NCI-H226 (cell line): ENCODE measurements at regions not wholly inside any gene's neighbourhood (a gene's known extent, or its start where the extent isn't known, plus 50 kb on each side); places are given as distances from the start of the nearest gene placed in this dataset.

Source experiments
- DNase-seq: peaks from one replicate; pipeline ENCODE4 v3.0.0-alpha.2; 2015

DNA sequence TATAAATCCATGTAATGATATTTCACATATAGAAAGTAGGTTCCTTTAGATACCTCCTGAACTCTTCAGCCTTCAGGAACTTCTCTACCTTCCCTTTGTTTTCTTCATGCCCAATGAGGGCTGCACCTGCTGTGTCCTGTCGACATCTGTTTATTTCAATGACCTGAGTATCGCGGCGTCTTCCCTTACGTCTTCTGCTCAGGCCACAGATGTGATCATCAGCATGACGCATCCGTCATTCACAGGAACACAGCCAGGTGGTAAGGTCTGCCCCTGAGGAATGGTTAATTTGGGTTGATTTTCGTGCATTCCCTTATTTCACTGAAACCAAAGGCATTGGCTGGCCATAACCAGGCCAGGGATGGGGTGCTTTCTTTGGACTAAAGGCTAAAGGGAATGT, 217.1 kb downstream of the MED10 start:
- DNase-seq, result no peak

DNA sequence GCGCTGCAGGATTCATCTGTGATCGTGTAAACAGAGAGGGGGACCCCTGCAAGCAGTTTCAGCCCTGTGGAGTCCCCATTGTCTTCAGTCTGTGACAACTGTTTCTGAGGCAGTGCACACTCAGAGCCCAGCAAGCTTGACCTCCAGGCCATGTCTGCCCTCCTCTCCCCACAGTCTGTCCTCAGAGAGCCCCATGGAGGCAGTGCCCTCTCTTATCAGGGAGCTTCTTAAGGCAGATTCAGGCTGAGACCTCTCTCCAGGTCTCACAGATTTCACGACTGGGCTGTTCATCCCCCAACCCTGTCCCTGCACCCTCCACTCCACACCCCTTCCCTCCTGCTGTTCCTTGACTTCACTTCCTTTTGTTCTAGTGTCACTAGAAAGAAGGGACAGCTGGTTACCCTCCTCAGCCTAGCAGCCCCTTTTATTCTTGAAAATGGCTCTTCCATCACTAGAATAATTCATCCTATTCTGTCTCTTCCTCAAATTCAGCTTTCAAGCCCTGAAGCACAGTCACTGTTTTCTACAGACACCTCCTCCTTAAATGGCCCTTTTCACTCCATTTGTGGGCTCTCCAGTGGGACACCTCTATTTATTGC, 218.4 kb downstream of the MED10 start:
- no peak for DNase-seq

DNA sequence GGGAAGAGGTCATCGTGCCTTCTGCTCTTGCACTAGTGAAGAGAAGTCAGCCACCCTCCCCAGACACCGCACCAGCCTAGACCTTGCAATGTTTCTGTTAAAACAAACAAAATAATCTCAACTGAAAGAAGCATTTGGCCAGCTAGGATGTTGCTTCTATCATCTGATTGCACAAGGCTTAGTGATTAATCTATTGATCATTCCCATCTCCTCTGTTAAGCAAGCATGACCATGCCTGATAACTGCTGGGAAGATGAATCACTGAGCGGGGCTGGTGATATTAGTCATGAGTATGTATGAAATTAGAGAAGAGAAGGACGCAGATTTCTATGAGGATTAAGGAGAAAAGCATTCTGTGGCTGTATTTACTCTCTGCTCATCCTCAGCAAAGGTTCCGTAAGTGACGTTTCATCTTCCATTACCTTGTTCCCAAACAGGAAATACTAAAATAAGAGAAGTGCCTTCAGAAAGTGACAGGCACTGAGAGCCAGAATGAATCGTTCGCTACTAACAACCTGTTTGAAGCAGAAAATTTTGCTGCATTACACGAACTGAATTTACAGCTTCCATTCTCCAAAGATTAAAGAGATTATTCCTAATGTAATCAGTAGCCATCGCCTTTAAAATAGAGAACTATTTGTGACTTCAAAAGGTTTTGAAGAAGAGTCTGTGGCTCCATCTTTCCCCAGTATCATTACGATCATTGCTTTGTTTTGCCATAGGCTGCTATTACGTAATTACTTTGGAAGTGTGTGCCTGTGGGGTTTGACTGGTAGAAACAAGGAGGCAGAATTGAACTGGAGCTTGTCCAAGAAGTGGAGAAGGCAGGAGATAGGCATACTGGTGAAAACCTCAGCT, 219.1 kb downstream of the MED10 start:
- peak; percentile 37 for DNase-seq

DNA sequence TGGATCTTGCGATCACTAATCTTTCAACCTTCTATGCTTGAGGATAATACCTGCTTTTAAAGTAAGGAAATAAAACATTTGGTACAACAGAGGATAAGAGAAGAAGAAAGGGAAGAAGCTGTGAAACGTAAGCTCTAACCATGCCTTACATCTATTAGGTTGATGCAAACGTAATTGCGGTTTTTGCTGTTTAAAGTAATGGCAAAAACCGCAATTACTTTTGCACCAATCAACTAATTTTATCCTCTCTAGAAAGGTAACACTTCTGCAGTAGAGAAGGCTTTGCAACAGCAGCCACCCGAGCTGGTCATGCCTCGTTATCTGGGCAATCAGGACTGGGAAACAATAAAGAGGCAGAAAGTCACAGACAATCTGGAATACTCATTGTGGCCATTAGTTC, 224.1 kb downstream of the MED10 start:
- no peak for DNase-seq

DNA sequence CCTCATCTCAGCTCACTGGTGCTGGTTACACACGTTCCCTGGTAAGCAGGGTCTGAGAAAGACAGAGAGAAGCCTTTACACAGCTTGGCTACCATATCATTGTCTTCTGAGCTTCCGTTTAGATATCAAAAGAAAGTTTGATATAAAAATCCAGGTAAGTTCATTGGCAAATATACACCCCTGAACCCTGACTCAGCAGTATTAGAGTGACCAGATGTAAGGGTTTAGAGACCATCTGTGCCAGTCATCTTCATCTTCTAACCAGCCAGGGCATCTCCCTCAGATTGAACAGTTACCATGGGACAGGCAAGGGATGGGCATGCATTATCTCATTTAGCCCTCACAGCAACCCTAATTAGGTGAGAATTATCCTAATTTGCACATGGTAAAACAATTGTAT, 232.1 kb downstream of the MED10 start:
- no peak for DNase-seq

DNA sequence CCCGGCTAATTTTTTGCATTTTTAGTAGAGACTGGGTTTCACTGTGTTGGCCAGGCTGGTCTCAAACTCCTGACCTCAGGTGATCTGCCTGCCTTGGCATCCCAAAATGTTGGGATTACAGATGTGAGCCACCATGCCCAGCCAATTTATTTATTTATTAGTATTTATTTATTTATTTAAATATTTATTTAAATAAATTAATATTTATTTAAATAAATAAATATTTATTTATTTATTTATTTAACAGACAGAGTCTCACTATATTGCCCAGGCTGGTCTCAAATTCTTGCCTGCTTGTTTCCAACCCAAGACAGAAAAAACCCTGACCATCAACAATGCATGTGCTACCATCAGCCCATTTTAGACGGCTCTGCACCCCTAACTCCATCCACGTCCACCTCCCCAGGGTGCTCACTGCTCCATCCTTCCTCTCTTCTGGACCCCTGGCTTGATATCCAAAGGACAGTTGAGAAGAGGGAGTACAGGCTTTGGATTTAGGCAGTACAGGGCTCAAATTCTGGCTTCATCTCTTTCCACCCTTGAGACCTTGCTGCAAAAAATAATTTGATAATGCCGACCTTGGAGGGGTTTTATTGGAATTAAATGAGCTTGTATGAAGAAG, 232.6 kb downstream of the MED10 start:
- no peak for DNase-seq

DNA sequence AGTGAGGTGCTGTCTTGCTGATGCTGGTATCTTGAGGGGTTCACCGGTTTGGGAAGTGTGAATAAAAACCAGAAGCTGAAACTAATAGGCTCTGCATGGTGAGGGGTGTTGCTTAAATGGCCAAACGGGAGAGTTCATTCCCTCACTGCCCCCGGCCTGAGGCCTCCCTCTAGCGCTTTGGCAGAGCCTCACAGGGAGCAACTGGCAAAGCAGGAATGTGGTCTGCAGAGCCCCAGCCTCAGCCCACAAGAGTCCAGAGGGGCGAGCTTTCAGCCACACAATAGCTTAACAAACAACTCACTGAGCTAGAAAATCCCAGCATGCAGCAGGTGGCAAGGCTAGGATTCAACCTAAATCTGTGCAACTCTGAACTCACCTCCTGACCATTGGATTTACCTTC, 234.8 kb downstream of the MED10 start:
- no peak for DNase-seq

DNA sequence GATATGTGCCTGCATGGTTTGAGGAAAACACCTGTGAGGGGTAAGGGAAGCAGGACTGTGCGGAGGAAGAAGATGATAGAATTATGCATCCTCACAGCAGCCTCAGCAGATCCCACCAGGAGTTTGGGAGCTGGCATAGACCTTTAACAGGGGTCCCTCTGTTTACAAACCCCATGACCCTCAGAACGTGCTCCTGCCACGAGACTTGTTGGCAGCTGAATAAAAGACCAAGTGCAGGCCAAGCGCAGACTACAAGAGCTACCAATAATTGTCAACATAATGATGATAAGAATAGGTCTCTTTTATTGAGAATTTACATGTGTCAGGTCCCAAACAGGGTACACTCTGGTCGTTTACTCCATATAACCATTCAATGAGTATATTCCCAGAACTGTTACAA, 236.0 kb downstream of the MED10 start:
- no peak for DNase-seq

DNA sequence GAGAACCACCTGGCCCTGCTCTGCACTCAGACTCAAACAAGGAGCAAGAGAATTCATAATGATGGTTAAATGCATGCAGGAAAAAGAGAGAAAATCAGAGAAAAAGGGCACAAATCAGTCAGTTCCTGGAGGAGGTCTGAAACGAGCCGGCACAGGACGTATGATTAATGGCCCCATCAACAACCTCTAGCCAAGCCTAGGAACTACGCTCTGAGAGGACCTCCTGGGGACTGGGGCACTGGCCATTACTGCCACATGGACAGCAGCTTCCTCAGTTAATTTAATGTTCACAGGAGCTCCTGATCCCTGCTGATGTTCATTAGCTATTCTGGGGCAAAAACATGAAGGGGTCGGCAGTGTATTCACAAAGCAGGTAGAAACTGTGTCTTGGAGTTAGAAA, 238.1 kb downstream of the MED10 start:
- no peak for DNase-seq

DNA sequence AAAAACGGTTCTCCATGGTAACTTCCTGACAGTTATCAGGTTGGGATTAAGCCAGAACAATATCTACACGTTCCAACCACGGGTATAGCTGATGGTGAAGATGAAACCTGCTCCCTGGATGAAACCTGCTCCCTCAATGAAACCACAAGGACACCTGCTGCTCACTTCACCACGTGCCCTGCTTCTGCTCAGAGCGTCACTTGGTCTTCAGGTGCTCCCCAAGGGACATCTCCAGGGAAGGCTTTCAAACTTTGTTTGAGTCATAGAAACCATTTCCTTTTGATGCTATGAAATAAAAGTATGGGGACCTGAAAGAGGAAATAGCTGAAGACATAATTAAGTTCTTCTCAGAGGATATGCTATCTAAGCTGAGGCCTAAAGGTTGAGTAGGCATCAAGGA, 242.4 kb downstream of the MED10 start:
- no peak for DNase-seq

DNA sequence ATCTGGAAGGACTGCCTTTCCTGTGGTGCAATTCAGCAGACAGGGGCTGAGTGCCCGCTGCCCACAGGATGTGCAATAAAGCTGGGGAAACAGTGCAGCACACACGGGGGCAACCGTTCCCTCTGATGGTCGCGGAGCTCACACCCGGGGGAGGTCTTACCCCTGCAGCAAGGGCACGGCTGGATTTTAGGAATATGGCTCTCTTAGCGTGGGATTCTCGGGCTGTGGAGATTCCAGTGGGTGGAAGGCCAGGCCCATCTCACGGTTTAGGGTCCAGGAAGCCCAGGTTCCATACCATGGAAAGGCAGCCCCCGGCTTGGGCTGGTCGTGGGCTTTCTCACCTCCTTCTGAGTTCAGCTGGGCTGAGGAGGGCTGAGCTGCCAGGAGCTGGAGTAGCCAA, 244.1 kb downstream of the MED10 start:
- DNase-seq, result no peak

DNA sequence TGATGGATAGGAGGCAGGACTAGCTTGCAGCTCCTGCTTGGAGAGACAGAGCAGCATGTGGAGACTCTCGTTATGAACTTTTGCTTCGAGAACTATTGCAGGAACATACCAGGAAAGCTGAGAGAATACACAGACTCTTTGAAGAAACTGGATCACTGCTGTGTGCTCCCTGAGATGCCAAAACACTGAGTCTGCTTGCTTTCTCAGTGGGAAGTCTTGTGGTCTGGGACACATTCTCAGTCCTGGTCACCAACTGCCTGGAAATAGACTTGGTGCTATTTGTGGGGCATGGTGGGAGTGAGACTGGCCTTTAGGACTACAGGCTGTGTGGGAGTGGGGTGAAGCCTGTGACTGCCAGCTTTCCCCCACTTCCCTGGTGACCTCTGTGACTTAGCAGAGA, 252.6 kb downstream of the MED10 start:
- DNase-seq, result no peak

DNA sequence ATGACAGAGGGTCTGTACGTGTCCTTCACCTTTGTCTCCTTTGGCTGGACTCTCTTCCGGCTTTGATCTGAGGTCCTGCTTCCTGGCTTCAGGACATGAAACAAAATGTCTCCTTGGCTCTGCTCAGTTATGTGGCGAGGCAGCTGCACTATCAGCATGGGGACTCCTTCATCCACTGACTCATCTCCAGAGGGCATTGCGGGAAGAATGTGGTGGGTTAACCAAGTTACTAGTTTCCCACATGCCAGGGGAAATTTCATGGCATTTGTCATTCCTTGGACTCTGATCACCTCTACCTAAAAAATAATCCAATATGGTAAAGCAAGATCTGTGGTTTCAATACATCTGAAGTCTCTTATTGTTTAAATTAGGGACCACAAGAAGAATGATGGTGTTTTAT, 259.7 kb downstream of the MED10 start:
- no peak for DNase-seq

DNA sequence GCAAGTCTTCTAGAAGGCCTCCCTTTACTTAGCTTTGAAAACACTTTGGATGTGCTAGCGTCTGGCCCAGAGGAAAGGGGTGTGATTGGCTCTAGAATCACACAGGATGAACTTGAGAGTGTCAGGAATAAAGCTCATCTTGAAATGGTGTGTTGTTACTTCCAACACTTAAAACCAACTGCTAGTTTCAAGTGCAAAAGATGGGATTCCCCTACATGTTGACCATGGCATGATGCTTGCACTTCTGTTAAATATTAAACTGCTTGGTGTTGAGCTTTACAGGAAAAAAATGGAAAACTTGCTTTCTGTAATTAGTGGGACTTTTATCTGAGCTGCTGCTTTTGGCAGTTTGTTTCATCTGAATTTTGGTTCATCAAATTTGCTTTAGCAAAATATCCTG, 261.1 kb downstream of the MED10 start:
- no peak for DNase-seq

DNA sequence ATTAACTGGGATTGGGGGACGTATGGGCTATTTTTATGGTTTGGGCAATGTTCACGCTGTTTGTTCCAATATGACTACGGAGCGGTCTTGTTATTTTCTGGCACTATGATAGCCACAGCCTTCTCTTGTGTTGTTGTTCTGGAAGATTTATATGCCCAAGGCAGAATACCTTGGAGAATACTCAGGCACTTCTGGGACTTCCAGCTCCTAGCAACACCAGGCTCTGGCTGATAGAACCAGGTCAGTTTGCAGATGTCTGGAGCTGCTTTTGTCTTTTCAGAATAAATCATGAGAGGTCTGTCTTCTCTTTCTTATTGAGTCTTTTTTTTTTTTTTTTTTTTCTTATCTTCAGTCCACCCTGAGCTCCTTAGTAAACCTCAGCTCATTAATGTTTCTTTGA, 262.5 kb downstream of the MED10 start:
- no peak for DNase-seq

DNA sequence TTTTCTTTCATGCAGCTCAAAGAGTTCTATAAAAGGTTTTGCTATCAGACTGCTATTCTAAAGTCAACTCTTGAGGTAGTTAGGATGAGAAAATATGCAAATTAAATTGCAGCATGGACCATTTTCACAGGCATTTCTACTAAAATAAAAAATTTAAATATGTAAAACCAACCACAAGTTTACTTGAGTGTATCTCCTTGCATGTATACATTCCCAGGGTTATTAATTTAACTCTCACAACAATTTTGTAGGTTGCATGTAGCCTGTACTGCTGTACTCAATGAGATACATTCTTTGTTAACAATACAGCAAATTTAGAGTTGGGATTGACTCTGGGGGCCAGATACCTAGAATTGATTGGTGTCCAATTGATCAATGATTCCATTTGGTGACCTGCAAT, 265.8 kb downstream of the MED10 start:
- no peak for DNase-seq

DNA sequence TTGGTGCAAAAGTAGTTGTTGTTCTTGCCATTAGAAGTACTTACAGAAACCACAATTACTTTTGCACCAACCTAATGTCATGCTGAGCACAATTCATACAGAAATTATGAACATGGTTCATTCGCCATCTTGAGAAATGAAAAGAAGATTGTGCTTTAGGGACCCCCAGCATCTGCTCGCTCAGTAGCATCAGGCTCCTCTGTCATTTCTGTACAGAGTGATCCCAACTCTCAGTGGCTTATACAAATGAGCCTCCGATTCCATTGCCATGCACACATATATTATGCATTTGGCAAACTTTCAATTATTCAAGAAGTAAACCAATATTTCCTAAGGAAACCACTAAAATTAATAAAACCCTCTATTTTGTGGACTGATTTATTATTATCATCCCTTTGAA, 266.2 kb downstream of the MED10 start:
- DNase-seq, result no peak

DNA sequence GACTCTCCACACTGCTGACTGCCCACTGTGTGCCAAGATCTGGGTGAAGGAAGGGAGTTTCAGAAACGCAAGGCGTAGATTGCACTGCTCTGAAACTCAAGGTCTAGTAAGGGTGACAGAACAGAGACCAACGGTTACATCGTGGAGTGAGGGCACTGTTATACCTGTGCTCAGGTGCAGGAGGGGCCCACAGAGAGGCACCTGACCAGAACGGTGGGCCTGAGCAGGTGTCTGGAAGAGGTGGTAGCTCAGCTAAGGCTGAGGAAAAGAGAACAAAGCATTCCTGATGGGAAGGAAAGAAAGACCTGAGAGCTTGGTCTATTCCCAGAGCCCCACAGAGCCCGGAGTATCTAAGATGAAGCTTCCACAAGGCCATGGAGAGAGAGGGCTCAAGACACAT, 267.2 kb downstream of the MED10 start:
- DNase-seq, result no peak

DNA sequence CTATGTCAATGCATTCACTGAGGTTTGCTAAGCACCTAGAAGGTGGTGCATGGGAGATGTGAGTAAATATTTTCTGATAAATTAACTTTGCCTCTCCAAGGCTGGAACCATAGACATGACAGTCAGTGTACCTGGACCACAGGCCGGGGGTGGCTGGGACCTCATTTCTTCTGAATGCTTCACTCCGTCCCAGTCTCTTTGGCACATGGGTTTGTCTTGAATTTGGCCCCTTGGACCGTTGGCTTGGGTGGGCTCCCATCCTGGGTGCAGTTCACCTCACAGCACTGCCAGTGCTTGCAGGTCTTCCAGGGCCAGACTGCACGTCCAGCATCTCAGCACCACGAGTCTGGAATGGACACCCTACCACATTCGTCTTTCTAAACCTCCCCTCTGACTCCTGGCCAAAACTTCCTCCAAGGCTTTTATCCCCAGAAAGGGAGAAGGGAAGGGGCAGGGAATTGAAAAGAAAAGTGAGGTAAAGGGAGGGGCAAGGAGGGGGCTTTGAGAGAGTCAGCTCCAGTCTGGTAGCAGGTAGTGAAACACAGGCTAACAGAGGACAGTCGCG, 267.8 kb downstream of the MED10 start:
- no peak for DNase-seq

DNA sequence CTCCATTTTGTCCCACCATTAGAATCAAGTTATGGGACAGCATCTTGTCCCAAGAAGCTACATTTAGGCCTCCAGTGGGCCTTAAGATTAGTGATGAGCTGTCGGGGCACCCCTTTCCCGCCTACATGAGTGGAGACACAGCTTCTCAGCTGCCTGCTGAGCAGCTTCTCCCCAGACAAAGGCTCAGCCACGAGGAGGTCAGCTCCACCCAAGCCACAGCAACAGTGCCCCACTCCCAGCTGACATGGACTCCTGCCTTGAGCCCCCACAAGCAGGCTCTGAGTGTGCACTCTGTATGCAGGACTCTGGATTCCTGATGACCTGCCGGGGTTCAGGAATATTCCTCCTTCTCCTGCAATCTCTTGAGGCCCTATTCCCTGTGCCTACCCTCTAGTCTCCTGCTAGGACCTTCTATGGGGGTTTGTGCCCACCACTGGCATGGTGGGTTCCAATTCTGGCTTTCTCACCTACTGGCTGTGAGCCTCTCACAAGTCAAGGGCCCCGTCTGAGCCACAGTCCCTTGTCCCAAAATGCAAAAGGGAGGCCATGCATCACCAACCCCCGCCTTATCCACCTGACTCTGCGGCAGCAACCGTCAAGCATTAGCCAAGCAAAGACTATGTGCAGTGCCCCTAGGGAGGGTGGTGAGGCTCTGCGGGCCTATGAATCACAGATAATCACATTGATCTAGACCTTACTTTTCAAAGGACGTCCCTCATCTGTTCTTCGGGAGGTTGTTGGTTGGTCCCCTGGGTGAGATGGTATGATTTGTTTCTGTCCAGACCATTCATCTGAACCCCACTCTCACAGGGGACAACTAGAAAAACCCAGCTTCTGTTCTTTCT, 269.1 kb downstream of the MED10 start:
- no peak for DNase-seq

DNA sequence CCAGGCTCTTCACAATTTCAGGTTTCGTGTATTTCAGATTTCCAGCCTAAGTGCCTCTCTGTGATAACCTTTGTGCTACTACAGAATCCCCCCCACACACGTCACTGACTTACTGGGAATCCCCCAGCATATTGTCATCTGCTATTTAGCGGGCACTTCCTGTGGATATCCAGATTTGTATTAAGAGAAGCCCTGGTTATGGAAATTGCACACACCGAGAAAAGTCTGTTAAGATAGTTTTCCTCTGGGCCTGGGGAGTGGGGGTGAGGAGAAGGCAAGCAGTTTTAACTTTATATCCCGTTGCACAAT, 269.9 kb downstream of the MED10 start:
- DNase-seq, result no peak

DNA sequence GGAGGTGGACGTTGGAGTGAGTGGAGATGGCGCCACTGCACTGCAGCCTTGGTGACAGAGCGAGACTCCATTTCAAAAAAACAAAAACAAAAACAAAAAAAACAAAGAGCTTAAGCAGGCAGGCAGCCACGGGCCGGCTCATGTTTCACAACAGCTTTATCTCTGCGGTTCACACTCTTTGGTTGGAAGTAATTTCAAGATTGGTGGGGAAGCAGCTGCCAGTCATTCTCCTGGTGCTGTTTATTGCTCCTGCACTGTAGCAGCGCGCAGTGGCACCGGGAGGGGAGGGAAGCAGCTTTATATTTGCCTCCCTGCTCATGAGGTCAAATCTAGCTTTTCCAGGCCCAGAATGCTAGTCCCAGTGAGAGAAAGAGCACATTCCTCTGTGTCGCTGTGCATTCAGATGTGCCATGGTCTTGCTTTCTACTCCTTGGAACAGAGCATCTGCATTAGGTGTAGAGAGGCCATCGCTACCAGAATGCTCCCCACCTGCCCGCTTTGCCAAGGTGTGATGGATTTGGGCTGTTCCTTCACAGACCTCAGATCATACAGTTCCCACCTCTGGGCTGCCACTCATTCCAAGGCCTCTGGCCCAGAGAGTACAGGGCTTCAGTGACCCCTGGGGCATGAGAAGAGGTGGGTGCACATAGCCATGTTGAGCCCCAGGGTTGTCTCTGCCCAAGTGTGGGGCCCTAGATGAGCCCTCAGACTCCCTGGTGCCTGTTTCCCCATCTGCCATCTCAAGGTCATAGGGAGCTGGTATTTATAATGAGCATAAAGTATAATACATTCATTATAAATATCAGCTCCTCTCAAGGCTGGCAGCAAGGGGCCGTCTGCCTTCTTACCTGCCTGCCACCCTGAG, 270.4 kb downstream of the MED10 start:
- no peak for DNase-seq
